ACC112 (cell line): ENCODE measurements at regions not wholly inside any gene's neighbourhood (a gene's known extent, or its start where the extent isn't known, plus 50 kb on each side); places are given as distances from the start of the nearest gene placed in this dataset.
"Not testable (repeated sequence)": the region's sequence is repeated elsewhere in the genome, so short reads cannot be mapped to it uniquely, and the experiment has no call there.

Source experiments
- H2AFZ ChIP-seq: fragments of 200-600 bp; sonication (generic); one replicate; pipeline ENCODE4 v1.6.0; 2017; ENCODE audit warnings: antibody characterized with exemption, low read length; ENCODE audit not compliant: unreplicated experiment
- H3K27ac ChIP-seq: fragments of 200-600 bp; sonication (generic); 2 replicates; pipeline ENCODE4 v1.5.1; 2014; ENCODE audit warnings: low read depth, mild to moderate bottlenecking, antibody characterized with exemption, low read length, moderate library complexity
- H3K27me3 ChIP-seq: fragments of 200-600 bp; sonication (generic); 2 replicates; pipeline ENCODE4 v1.6.1; 2014; ENCODE audit warnings: mild to moderate bottlenecking, antibody characterized with exemption, low read length, moderate library complexity, mixed read lengths; ENCODE audit not compliant: insufficient read depth
- H3K36me3 ChIP-seq: fragments of 200-600 bp; sonication (generic); 2 replicates; pipeline ENCODE4 v1.6.1; 2016; ENCODE audit warnings: mild to moderate bottlenecking, antibody characterized with exemption, low read length, moderate library complexity, mixed read lengths; ENCODE audit not compliant: insufficient read depth
- H3K4me1 ChIP-seq: fragments of 200-600 bp; sonication (generic); one replicate; pipeline ENCODE4 v1.6.1; 2016; ENCODE audit warnings: low read length, mixed read lengths; ENCODE audit not compliant: insufficient read depth, unreplicated experiment, control insufficient read depth
- H3K4me3 ChIP-seq: fragments of 200-600 bp; sonication (generic); 2 replicates; pipeline ENCODE4 v1.5.1; 2014; ENCODE audit warnings: mild to moderate bottlenecking, low read depth, low read length
- H3K79me2 ChIP-seq: fragments of 200-600 bp; sonication (generic); one replicate; pipeline ENCODE4 v1.6.0; 2016; ENCODE audit warnings: low read length; ENCODE audit not compliant: control insufficient read depth, unreplicated experiment, insufficient read depth

DNA sequence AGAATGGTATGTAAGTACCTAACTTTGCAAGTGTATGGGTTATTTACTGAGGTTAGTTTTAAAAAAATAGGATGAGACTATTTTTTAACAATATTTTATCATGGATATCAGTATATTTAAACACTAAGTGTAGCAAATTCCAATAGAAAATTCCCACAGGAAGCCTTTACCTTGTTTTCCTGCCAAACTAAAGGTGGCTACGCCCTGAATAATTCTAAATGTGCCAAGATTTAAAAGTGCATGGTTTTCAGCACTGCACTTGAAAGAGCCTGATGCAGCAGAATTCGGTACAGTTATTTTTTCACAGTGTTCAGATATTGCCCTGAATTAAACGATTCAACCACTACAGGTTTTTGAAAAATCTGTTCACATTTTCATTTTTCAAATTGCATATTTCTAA is 1622.8 kb upstream of the B3GALT2 start:
- H3K79me2 ChIP-seq, result no peaks in the 10 kb centered on the region
- no peaks in the 10 kb centered on the region for H3K27me3 ChIP-seq
- H3K36me3 ChIP-seq, result no peaks in the 10 kb centered on the region
- no peak overlapping the region for H3K4me3 ChIP-seq
- no peak overlapping the region for H2AFZ ChIP-seq
- no peak overlapping the region for H3K27ac ChIP-seq
- H3K4me1 ChIP-seq, result no peaks in the 10 kb centered on the region

DNA sequence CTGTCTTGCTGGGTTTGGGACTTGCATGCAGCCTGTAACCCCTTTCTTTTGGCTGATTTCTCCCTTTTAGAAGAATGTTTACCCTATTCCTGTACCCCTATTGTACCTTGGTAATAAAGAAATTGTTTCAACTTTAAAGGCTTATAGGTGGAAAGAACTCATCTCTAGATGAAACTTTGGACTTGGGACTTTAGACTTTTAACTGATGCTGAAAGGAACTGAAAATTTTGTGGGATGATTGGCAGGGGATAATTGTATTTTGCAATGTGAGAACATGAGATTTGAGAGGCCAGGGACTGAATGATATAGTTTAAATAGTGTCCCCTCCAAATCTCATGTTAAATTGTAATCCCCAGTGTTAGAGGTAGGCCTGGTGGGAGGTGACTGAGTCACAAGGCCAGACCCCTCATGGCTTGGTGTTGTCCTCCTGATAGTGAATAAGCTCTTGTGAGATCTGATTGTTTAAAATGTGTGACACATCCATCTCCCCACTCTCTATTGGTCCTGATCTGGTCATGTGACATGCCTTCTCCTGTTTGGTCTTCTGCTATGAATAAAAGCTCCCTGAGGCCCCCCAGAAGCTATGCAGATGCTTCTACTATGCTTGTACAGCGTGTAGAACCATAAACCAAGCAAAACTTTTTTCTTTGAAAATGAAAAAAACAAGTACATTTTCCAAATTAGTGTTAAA is 1621.3 kb upstream of the B3GALT2 start:
- Histone ChIP-seq H2AFZ (no peak overlapping the region), H3K4me1 (no peaks in the 10 kb centered on the region), H3K27ac (no peak overlapping the region), H3K27me3 (no peaks in the 10 kb centered on the region), H3K79me2 (no peaks in the 10 kb centered on the region), H3K4me3 (no peak overlapping the region), H3K36me3 (no peaks in the 10 kb centered on the region)

DNA sequence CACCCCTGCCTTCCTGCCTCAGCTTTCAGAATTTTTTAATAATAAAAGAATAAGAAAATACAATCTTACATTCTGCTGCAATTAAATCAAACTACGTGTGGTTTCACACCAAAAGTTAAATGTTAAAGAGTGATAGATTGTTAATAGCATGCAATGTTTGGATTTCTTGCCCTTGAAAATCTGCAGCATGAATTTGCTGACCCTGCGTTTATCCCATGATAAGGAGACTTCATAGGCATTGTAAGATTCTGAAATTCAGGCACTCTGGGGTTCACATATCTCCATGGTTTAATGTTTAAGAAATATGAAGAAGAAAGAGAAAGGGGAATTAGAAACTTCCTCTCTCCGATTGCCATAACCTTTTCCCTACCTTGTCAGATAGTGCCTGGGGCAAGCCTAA is 1616.2 kb upstream of the B3GALT2 start:
- Histone ChIP-seq H3K4me3 (no peak overlapping the region), H3K36me3 (no peaks in the 10 kb centered on the region), H3K79me2 (no peaks in the 10 kb centered on the region), H3K4me1 (no peaks in the 10 kb centered on the region), H3K27ac (no peak overlapping the region), H3K27me3 (no peaks in the 10 kb centered on the region), H2AFZ (no peak overlapping the region)

DNA sequence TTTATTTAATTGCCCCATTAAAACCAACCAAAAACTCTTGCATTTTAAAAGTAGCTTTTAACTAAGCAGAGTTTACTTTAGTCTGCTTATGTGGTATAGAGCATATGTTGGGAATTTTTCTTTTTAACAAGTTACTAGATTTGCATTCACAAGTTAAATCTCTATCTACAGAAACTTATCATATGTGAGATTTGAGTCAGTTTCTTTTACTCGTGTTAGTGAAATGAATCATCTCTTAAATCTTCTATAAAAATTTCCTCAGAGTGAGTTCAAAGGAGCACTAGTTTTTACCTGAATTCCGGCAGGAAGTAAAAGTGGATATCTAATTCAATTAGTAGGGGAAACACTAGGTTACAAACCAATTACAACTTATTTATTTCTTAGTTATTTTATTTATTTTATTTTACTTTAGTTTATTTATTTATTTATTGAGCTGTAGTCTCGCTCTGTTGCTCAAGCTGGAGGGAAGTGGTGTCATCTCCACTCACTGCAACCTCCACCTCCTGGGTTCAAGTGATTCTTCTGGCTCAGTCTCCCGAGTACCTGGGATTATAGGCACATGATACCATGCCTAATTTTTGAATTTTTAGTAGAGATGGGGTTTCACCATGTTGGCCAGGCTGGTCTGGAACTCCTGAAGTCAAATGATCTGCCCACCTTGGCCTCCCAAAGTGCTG is 1609.6 kb upstream of the B3GALT2 start:
- H3K79me2 ChIP-seq, result no peaks in the 10 kb centered on the region
- H3K36me3 ChIP-seq, result no peaks in the 10 kb centered on the region
- H3K4me1 ChIP-seq, result no peaks in the 10 kb centered on the region
- H2AFZ ChIP-seq, result no peak overlapping the region
- no peaks in the 10 kb centered on the region for H3K27me3 ChIP-seq
- no peak overlapping the region for H3K4me3 ChIP-seq
- H3K27ac ChIP-seq, result no peak overlapping the region

DNA sequence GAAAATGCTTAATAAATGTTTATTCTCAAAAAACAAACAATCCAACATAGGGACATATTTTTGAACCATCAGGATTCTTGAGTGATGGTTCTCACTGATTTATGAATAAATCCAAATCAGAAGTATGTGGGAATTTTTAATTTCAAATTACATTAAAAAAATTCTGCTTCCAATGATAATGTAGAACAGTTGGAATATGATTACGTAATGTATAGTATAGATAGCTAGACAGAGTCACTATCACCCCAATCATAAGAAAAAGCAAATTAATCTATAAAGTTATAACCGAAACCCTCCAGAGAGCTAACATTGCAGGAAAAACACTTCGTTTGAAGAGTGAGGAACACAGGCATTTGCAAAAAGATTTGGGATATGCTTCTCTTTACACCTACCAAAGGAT is 1600.6 kb upstream of the B3GALT2 start:
- no peaks in the 10 kb centered on the region for H3K27me3 ChIP-seq
- H2AFZ ChIP-seq, result no peak overlapping the region
- no peak overlapping the region for H3K4me3 ChIP-seq
- no peak overlapping the region for H3K27ac ChIP-seq
- H3K79me2 ChIP-seq, result no peaks in the 10 kb centered on the region
- H3K4me1 ChIP-seq, result no peaks in the 10 kb centered on the region
- no peaks in the 10 kb centered on the region for H3K36me3 ChIP-seq

DNA sequence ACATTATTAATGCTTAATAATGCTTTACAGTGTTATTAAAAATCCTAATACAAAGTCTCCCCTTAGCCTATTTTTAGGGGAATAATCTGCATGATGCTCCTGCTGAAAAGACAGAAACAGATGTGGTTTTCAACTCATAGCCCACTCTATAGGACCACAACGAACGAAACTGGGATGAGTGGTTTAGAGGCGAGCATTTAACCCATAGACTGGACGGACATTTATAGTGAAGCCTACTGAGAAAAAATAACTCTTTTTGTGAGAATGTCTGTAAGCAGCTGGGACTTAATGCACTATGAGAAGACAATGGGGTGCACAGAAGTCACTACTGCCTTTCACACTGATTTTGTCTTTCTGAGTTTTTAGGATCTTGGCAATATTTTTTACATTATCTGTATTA is 1599.6 kb upstream of the B3GALT2 start:
- H2AFZ ChIP-seq, result no peak overlapping the region
- H3K4me3 ChIP-seq, result no peak overlapping the region
- H3K27me3 ChIP-seq, result no peaks in the 10 kb centered on the region
- H3K36me3 ChIP-seq, result no peaks in the 10 kb centered on the region
- no peak overlapping the region for H3K27ac ChIP-seq
- no peaks in the 10 kb centered on the region for H3K79me2 ChIP-seq
- no peaks in the 10 kb centered on the region for H3K4me1 ChIP-seq

DNA sequence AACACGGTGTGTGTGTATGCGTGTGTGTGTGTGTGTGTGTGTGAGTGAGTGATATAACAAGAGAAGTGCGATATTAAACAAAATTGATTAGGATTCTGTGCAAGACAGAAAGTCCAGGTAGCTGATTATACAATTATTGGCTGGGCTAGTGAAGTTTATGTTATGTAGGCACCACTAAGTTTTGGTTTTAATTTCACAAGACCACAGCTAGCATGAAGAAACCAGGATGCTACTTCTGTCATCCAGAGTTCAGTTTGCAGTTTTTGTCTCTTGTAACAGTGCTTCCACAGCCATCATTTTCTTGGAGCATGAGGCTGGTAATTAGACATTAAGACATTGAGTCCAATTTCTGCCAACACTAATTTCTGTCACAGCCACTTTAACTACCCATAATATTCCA is 1590.2 kb upstream of the B3GALT2 start:
- Histone ChIP-seq H3K79me2 (no peaks in the 10 kb centered on the region), H3K27me3 (no peaks in the 10 kb centered on the region), H2AFZ (no peak overlapping the region), H3K27ac (no peak overlapping the region), H3K36me3 (no peaks in the 10 kb centered on the region), H3K4me1 (no peaks in the 10 kb centered on the region), H3K4me3 (no peak overlapping the region)

DNA sequence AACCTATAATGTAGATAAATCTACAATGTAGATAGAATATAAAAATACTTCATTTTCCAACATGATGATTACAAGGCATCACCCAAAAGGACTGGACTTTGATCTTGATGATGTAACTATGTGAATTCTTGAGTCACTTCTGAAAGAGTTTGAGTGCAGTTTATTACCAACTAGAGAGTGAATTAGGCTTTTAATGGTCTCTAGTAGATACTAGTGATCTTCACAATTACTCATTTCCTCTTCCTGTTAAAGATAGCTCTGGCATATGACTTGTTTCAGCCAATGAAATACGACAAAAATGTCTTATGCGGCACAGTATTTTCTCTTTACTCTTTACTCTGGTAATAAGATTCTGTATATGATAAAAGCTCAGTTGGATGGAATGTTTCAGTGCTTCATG is 1588.1 kb upstream of the B3GALT2 start:
- no peaks in the 10 kb centered on the region for H3K36me3 ChIP-seq
- H2AFZ ChIP-seq, result no peak overlapping the region
- H3K4me3 ChIP-seq, result no peak overlapping the region
- no peaks in the 10 kb centered on the region for H3K79me2 ChIP-seq
- no peaks in the 10 kb centered on the region for H3K4me1 ChIP-seq
- H3K27ac ChIP-seq, result no peak overlapping the region
- H3K27me3 ChIP-seq, result no peaks in the 10 kb centered on the region

DNA sequence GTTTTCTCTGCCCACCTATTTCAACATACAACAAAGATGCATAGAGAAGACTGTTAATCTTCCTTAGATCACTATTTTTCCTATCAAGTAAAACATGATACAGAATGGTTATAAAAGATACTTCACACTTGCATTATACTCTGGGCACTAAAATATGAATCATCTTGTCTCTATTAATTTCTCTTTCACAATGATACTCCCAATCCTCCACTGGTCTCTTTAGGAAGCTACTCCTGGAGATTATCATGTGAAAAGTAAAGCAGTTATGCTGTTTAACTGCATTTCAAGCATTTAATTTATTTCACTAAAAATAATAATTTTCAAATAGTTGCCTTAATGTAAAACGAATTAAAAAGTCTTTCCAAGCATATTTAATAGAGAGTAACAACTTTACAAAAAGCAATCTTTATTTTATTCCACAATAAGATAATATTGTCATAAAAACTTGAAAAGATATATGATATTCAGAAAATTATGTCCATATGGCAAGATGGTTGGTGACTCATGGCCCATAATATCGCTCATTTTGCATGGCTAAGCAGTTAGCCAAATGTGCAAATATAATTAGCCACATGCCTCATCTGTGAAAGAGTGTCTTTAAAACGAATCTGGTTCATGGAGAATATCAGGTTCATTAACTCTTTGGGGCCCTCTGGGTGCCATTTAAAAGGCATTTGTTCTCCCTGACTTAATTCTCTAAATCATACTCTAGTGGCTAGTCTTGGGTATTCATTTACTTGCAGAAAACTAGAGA is 1569.0 kb upstream of the B3GALT2 start:
- Histone ChIP-seq H3K79me2 (no peaks in the 10 kb centered on the region), H3K36me3 (no peaks in the 10 kb centered on the region), H3K4me1 (no peaks in the 10 kb centered on the region), H2AFZ (no peak overlapping the region), H3K27ac (no peak overlapping the region), H3K27me3 (no peaks in the 10 kb centered on the region), H3K4me3 (no peak overlapping the region)

DNA sequence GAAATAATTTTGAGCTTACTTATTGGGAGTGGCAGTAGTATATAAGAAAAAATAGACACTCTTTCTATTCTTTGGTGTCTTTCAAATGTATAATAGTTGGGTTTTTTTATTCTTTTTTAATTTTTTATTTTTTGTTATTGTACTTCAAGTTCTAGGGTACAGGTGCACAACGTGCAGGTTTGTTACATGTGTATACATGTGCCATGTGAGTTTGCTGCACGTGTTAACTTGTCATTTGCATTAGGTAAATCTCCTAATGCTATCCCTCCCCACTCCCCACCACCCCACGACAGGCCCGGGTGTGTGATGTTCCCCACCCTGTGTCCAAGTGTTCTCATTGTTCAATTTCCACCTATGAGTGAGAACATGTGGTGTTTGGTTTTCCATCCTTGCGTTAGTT is 1552.4 kb upstream of the B3GALT2 start:
- H2AFZ ChIP-seq, H3K4me1 ChIP-seq, H3K27me3 ChIP-seq, H3K27ac ChIP-seq, H3K36me3 ChIP-seq, H3K79me2 ChIP-seq, H3K4me3 ChIP-seq: not testable (repeated sequence)

DNA sequence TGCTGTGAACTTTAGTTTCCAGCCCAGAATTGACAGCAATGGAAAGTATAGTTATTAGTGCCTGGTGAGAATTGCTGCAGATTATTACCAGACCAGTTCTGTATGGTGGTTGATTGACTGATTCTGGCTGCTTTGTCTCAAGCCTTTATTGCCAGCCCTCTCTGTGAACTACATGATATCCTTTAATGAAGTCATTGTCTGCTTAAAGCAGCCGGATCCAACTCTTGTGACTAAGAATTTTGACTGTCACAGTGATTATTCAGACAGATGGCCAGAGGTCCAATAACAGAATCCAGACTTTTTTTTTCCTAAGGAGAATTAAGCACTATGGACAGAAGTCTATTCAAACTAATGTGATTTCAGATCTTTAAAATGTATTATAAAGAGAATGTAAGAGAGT is 1548.6 kb upstream of the B3GALT2 start:
- H3K4me3 ChIP-seq, result no peak overlapping the region
- no peaks in the 10 kb centered on the region for H3K27me3 ChIP-seq
- no peaks in the 10 kb centered on the region for H3K36me3 ChIP-seq
- no peaks in the 10 kb centered on the region for H3K79me2 ChIP-seq
- H3K27ac ChIP-seq, result no peak overlapping the region
- no peak overlapping the region for H2AFZ ChIP-seq
- H3K4me1 ChIP-seq, result no peaks in the 10 kb centered on the region
